ENCODE measurements at regions not wholly inside any gene's neighbourhood (a gene's known extent, or its start where the extent isn't known, plus 50 kb on each side); places are given as distances from the start of the nearest gene placed in this dataset.
A peak's percentile ranks its signal among the peaks of the same experiment; 100 is the strongest.

DNA sequence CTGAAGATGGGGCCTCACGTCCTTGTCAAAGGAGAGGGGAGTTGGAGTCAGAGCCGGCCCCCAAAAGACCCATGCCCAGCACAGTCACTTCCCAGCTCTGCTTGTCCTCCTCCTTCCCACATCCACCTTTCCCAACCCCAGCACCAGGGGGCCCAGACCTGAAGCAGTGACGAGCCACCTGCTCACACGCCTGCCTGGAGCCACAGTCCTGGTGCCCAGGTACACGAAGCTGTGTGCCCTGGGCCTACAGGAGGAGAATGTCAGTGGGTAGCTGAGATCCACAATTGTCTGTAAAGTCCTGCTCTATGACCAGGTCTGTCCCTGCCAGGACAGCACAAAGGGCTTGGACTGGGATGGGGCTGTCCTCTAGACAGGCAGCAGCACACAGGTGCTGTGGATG lies 126.8 kb upstream of the PZP start (continued):
- TF ChIP-seq, protein P1, sequence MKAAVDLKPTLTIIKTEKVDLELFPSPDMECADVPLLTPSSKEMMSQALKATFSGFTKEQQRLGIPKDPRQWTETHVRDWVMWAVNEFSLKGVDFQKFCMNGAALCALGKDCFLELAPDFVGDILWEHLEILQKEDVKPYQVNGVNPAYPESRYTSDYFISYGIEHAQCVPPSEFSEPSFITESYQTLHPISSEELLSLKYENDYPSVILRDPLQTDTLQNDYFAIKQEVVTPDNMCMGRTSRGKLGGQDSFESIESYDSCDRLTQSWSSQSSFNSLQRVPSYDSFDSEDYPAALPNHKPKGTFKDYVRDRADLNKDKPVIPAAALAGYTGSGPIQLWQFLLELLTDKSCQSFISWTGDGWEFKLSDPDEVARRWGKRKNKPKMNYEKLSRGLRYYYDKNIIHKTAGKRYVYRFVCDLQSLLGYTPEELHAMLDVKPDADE (IDR thresholded peaks at IDR 0.05): no peak

DNA sequence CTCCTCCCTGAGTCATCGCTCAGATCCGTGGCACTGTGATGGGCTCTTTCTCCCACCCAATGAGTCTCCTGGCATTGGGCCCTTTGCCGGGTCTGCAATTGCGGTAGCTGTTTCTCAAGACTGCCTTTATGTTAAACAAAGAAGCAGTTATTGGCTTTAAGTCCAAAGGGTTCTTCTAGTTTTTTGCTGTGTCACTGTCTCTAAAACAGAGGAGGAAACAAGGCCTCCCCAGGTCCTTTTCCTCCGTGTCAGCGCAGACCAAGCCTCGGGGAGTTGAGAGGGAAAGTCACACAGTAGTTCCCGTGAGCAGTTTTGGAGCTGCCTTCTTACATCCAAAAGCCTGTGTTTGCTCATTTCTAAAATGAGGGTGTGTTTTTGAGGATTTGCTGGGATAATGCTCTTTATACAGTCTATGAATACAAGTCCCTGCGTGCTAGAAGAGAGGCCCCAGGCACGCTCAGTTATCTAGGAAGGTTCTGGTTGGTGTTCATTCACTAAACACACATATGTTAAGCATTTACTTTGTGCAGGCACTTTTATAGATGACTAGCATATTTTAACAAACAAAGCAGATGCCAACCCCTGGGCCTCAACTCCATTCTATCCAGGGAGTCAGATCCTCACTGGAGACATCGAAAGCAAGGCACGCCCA lies 126.0 kb upstream of the PZP start:
- Histone ChIP-seq H3K27ac (ENCODE audit: low read depth) (no peak overlapping the region), H3K9me2 (ENCODE audit: insufficient read depth) (no peaks in the 10 kb centered on the region), H3K4me1 (ENCODE audit: insufficient read depth) (no peaks in the 10 kb centered on the region), H3K79me2 (replicated peaks; ENCODE audit: insufficient read depth) (no peaks in the 10 kb centered on the region), H3K27me3 (ENCODE audit: insufficient read depth) (no peaks in the 10 kb centered on the region), H4K20me1 (replicated peaks; ENCODE audit: insufficient read depth) (no peaks in the 10 kb centered on the region), H3K4me3 (no peak overlapping the region), H3K36me3 (ENCODE audit: insufficient read depth) (no peaks in the 10 kb centered on the region), H3F3A (replicated peaks; ENCODE audit: low read depth) (no peaks in the 10 kb centered on the region), H2AFZ (no peak overlapping the region), H3K4me2 (no peak overlapping the region)
- ATAC-seq (no peak), DNase-seq (ENCODE audit: low spot score) (no peak)
- Mint-ChIP-seq H3K4me1 (peaks cover 2% of the 10 kb centered on the region; the same call in 2 of the 3 replicates), H3K27me3 (ENCODE audit: insufficient read depth, low read depth, poor library complexity) (no peaks in the 10 kb centered on the region), H3K4me3 (no peak overlapping the region), H3K27ac (peak overlapping the region; percentile 83), H3K9me3 (peaks cover 11% of the 10 kb centered on the region), H3K36me3 (ENCODE audit: low read depth) (peaks cover 15% of the 10 kb centered on the region; the same call in 2 of the 3 replicates)
- TF ChIP-seq CREB1 (CRISPR knock-in tag; IDR thresholded peaks at IDR 0.05; ENCODE audit: low read depth): no peak

DNA sequence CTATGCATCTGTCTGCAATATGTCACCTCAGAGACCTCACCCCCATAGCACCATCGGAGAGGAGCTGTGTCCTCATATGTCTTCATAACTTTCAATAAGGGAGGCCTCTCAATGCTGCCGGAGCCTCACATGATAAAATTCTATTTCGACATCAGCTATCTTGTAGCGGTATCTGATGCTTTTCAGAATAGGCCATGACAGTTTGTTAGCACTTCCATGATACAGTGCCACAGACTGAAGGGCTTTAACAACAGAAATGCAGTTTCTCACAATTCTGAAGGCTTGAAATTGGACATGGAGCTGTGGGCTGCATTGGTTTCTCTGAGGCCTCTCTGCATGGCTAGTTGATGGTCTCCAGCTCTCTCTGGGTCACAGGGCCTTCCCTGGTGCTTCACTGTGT lies 125.0 kb upstream of the PZP start:
- H3K27ac ChIP-seq (ENCODE audit: low read depth): no peak overlapping the region
- no peaks in the 10 kb centered on the region for H3K27me3 ChIP-seq (ENCODE audit: insufficient read depth)
- H3K79me2 ChIP-seq (replicated peaks; ENCODE audit: insufficient read depth): no peaks in the 10 kb centered on the region
- H3K4me2 ChIP-seq: no peak overlapping the region
- H3K9me2 ChIP-seq (ENCODE audit: insufficient read depth): no peaks in the 10 kb centered on the region
- H2AFZ ChIP-seq: no peak overlapping the region
- no peak overlapping the region for H3K4me3 ChIP-seq
- H3K4me1 Mint-ChIP-seq: peaks cover 2% of the 10 kb centered on the region; the same call in 2 of the 3 replicates
- H3K27me3 Mint-ChIP-seq (ENCODE audit: insufficient read depth, low read depth, poor library complexity): no peaks in the 10 kb centered on the region
- no peaks in the 10 kb centered on the region for H4K20me1 ChIP-seq (replicated peaks; ENCODE audit: insufficient read depth)
- H3K4me1 ChIP-seq (ENCODE audit: insufficient read depth): no peaks in the 10 kb centered on the region
- ATAC-seq (no peak), DNase-seq (ENCODE audit: low spot score) (no peak)
- H3K4me3 Mint-ChIP-seq: no peak overlapping the region
- no peak overlapping the region for H3K27ac Mint-ChIP-seq
- H3K36me3 ChIP-seq (ENCODE audit: insufficient read depth): no peaks in the 10 kb centered on the region
- peaks cover 15% of the 10 kb centered on the region; the same call in 2 of the 3 replicates for H3K36me3 Mint-ChIP-seq (ENCODE audit: low read depth)
- H3F3A ChIP-seq (replicated peaks; ENCODE audit: low read depth): no peaks in the 10 kb centered on the region
- H3K9me3 Mint-ChIP-seq: peaks cover 11% of the 10 kb centered on the region
- TF ChIP-seq EZH2 (IDR thresholded peaks at IDR 0.05; ENCODE audit: low read depth, unreplicated experiment) (no peak), STAT1 (IDR thresholded peaks at IDR 0.05; ENCODE audit: unreplicated experiment) (no peak), ZNF331 (CRISPR knock-in tag; IDR thresholded peaks at IDR 0.05; ENCODE audit: low read depth) (no peak), ZNF114 (CRISPR knock-in tag; IDR thresholded peaks at IDR 0.05) (no peak), EZH2phosphoT487 (IDR thresholded peaks at IDR 0.05; ENCODE audit: unreplicated experiment) (no peak), CREB1 (CRISPR knock-in tag; IDR thresholded peaks at IDR 0.05; ENCODE audit: low read depth) (no peak), NANOG (IDR thresholded peaks at IDR 0.05; ENCODE audit: borderline replicate concordance) (no peak)
- TF ChIP-seq, protein P2, sequence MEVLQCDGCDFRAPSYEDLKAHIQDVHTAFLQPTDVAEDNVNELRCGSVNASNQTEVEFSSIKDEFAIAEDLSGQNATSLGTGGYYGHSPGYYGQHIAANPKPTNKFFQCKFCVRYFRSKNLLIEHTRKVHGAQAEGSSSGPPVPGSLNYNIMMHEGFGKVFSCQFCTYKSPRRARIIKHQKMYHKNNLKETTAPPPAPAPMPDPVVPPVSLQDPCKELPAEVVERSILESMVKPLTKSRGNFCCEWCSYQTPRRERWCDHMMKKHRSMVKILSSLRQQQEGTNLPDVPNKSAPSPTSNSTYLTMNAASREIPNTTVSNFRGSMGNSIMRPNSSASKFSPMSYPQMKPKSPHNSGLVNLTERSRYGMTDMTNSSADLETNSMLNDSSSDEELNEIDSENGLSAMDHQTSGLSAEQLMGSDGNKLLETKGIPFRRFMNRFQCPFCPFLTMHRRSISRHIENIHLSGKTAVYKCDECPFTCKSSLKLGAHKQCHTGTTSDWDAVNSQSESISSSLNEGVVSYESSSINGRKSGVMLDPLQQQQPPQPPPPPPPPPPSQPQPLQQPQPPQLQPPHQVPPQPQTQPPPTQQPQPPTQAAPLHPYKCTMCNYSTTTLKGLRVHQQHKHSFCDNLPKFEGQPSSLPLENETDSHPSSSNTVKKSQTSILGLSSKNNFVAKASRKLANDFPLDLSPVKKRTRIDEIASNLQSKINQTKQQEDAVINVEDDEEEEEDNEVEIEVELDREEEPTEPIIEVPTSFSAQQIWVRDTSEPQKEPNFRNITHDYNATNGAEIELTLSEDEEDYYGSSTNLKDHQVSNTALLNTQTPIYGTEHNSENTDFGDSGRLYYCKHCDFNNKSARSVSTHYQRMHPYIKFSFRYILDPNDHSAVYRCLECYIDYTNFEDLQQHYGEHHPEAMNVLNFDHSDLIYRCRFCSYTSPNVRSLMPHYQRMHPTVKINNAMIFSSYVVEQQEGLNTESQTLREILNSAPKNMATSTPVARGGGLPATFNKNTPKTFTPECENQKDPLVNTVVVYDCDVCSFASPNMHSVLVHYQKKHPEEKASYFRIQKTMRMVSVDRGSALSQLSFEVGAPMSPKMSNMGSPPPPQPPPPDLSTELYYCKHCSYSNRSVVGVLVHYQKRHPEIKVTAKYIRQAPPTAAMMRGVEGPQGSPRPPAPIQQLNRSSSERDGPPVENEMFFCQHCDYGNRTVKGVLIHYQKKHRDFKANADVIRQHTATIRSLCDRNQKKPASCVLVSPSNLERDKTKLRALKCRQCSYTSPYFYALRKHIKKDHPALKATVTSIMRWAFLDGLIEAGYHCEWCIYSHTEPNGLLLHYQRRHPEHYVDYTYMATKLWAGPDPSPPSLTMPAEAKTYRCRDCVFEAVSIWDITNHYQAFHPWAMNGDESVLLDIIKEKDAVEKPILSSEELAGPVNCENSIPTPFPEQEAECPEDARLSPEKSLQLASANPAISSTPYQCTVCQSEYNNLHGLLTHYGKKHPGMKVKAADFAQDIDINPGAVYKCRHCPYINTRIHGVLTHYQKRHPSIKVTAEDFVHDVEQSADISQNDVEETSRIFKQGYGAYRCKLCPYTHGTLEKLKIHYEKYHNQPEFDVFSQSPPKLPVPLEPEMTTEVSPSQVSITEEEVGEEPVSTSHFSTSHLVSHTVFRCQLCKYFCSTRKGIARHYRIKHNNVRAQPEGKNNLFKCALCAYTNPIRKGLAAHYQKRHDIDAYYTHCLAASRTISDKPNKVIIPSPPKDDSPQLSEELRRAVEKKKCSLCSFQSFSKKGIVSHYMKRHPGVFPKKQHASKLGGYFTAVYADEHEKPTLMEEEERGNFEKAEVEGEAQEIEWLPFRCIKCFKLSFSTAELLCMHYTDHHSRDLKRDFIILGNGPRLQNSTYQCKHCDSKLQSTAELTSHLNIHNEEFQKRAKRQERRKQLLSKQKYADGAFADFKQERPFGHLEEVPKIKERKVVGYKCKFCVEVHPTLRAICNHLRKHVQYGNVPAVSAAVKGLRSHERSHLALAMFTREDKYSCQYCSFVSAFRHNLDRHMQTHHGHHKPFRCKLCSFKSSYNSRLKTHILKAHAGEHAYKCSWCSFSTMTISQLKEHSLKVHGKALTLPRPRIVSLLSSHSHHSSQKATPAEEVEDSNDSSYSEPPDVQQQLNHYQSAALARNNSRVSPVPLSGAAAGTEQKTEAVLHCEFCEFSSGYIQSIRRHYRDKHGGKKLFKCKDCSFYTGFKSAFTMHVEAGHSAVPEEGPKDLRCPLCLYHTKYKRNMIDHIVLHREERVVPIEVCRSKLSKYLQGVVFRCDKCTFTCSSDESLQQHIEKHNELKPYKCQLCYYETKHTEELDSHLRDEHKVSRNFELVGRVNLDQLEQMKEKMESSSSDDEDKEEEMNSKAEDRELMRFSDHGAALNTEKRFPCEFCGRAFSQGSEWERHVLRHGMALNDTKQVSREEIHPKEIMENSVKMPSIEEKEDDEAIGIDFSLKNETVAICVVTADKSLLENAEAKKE (CRISPR knock-in tag; IDR thresholded peaks at IDR 0.05): no peak
- TF ChIP-seq, protein P3, sequence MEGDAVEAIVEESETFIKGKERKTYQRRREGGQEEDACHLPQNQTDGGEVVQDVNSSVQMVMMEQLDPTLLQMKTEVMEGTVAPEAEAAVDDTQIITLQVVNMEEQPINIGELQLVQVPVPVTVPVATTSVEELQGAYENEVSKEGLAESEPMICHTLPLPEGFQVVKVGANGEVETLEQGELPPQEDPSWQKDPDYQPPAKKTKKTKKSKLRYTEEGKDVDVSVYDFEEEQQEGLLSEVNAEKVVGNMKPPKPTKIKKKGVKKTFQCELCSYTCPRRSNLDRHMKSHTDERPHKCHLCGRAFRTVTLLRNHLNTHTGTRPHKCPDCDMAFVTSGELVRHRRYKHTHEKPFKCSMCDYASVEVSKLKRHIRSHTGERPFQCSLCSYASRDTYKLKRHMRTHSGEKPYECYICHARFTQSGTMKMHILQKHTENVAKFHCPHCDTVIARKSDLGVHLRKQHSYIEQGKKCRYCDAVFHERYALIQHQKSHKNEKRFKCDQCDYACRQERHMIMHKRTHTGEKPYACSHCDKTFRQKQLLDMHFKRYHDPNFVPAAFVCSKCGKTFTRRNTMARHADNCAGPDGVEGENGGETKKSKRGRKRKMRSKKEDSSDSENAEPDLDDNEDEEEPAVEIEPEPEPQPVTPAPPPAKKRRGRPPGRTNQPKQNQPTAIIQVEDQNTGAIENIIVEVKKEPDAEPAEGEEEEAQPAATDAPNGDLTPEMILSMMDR (conservative IDR thresholded peaks at IDR 0.05; ENCODE audit: low read depth in 2 of 2): no peak

All from GM23338 (cell line).